AG04450 (cell line): ENCODE measurements at regions not wholly inside any gene's neighbourhood (a gene's known extent, or its start where the extent isn't known, plus 50 kb on each side); places are given as distances from the start of the nearest gene placed in this dataset.

ENCODE experiments used
- CTCF ChIA-PET: fragments of 300-600, 350-600 bp; formaldehyde crosslinking; extraction: SDS; loops from one replicate; lab custom pipeline; 2022; ENCODE audit warnings: antibody characterized with exemption, inconsistent platforms; lab: Charles Lee
- POLR2A ChIA-PET: fragments of 350-600 bp; formaldehyde crosslinking; extraction: SDS; loops from one replicate; lab custom pipeline; 2021; ENCODE audit warnings: antibody characterized with exemption, inconsistent platforms; lab: Yijun Ruan, JAX
- DNase-seq: peaks from one replicate; pipeline ENCODE4 v3.0.0-alpha.2; 2011; ENCODE audit warnings: low read depth, low spot score
- H3K27ac ChIP-seq: one replicate; pipeline ENCODE4 v1.5.1; 2012; ENCODE audit warnings: low read depth, low read length, control low read depth
- H3K27me3 ChIP-seq: one replicate; pipeline ENCODE4 v1.6.0; 2012; ENCODE audit warnings: low read length; ENCODE audit not compliant: control insufficient read depth, insufficient read depth
- H3K4me3 ChIP-seq: 2 replicates; pipeline ENCODE4 v1.5.1; 2011; ENCODE audit warnings: mild to moderate bottlenecking, low read depth, low read length, control low read depth
- H3K9me3 ChIP-seq: 2 replicates; pipeline ENCODE4 v1.5.1; 2012; ENCODE audit warnings: low read length; ENCODE audit not compliant: control insufficient read depth, insufficient read depth
- TF ChIP-seq, protein P1 (sequence below): IDR thresholded peaks from 2 replicates; pipeline ENCODE4 v1.5.1; 2011; ENCODE audit warnings: low read depth, low read length, control low read depth, inconsistent platforms

- no peaks in the 10 kb centered on the region for H3K9me3 ChIP-seq
- ChIA-PET CTCF (interaction anchor here (1.7 kb wide), 1 partner anchor 455 kb away, joined by 5 read pairs; no protein-coding TSS in a partner anchor), POLR2A (no interaction called here)
- TF ChIP-seq, protein P1, sequence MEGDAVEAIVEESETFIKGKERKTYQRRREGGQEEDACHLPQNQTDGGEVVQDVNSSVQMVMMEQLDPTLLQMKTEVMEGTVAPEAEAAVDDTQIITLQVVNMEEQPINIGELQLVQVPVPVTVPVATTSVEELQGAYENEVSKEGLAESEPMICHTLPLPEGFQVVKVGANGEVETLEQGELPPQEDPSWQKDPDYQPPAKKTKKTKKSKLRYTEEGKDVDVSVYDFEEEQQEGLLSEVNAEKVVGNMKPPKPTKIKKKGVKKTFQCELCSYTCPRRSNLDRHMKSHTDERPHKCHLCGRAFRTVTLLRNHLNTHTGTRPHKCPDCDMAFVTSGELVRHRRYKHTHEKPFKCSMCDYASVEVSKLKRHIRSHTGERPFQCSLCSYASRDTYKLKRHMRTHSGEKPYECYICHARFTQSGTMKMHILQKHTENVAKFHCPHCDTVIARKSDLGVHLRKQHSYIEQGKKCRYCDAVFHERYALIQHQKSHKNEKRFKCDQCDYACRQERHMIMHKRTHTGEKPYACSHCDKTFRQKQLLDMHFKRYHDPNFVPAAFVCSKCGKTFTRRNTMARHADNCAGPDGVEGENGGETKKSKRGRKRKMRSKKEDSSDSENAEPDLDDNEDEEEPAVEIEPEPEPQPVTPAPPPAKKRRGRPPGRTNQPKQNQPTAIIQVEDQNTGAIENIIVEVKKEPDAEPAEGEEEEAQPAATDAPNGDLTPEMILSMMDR, result no peak
- DNase-seq, result no peak
- H3K27ac ChIP-seq, result no peak overlapping the region
- no peak overlapping the region for H3K4me3 ChIP-seq
- peaks cover 4% of the 10 kb centered on the region for H3K27me3 ChIP-seq
These were observed 112.9 kb upstream of the PJA1 start for GRCh38 chrX:69278031-69278687.

DNA sequence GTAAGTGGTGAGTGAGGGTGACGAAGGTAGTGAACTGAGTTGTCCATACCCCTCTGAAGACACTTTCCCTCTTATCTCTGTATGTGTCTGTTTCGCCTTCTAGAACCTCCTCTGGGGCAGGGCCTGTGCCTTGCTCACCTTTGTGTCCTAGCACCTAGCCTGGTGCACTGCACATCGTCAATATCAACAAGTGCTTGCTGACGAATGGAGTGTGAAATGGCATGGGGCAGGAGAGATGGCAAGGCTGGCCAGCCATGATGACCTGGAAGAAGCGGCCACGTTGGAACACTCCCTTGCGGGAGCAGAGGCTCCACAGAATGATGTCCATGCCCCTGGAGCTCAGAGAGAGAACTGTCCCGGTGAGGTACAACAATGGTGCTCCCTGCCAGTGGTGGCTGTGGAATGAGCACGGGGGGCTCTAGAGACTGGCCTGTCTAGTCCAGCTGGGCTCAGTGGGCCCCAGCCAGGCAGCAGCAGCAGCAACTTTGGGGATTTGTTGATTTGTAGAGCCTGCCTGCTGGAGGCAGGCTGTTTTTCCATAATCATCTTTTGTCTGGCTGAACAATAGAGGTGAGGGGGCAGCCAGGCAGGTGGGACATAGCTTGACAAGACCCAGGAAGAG, 112.2 kb upstream of the PJA1 start:
- Histone ChIP-seq H3K27ac (no peak overlapping the region), H3K9me3 (no peaks in the 10 kb centered on the region), H3K4me3 (no peak overlapping the region), H3K27me3 (peaks cover 4% of the 10 kb centered on the region)
- no peak for DNase-seq
- CTCF ChIA-PET, result no interaction called here
- TF ChIP-seq, protein P1, result no peak
- POLR2A ChIA-PET, result no interaction called here

GRCh38 chrX:69268611-69269010, 103.4 kb upstream of the PJA1 start:
- Histone ChIP-seq H3K9me3 (no peaks in the 10 kb centered on the region), H3K27ac (no peak overlapping the region), H3K27me3 (no peaks in the 10 kb centered on the region), H3K4me3 (no peak overlapping the region)
- POLR2A ChIA-PET, result no interaction called here
- DNase-seq, result no peak
- CTCF ChIA-PET, result no interaction called here
- TF ChIP-seq, protein P1, result no peak

GRCh38 chrX:69264158-69264581, 98.9 kb upstream of the PJA1 start:
- CTCF ChIA-PET, result no interaction called here

More at GRCh38 chrX:69264158-69264581, 98.9 kb upstream of the PJA1 start:
- no peak for DNase-seq
- no peak overlapping the region for H3K4me3 ChIP-seq
- TF ChIP-seq, protein P1, result no peak
- H3K9me3 ChIP-seq, result no peaks in the 10 kb centered on the region
- H3K27ac ChIP-seq, result no peak overlapping the region
- H3K27me3 ChIP-seq, result no peaks in the 10 kb centered on the region
- POLR2A ChIA-PET, result no interaction called here
